HG03575 (cell line): ENCODE measurements at regions not wholly inside any gene's neighbourhood (a gene's known extent, or its start where the extent isn't known, plus 50 kb on each side); places are given as distances from the start of the nearest gene placed in this dataset.
"Not testable (repeated sequence)": the region's sequence is repeated elsewhere in the genome, so short reads cannot be mapped to it uniquely, and the experiment has no call there.

ENCODE experiments used
- ATAC-seq: cut with Tn5 transposase; IDR thresholded peaks from one replicate; pipeline ENCODE4 v1.9.1; 2021; ENCODE audit not compliant: unreplicated experiment, insufficient number of reproducible peaks, low FRiP score; ENCODE audit errors: extremely low read depth

GRCh38 chr7:15831606-15832005 is 145.1 kb upstream of the MEOX2 start:
- ATAC-seq: no peak

- no peak for ATAC-seq
Observed at GRCh38 chr7:15829691-15830090, 143.2 kb upstream of the MEOX2 start.

GRCh38 chr7:15828881-15829280 is 142.4 kb upstream of the MEOX2 start:
- ATAC-seq: no peak

- ATAC-seq: no peak
Observed at GRCh38 chr7:15821484-15822427, 135.3 kb upstream of the MEOX2 start.

GRCh38 chr7:15820319-15820718 is 133.8 kb upstream of the MEOX2 start:
- no peak for ATAC-seq

- ATAC-seq: no peak
Observed at GRCh38 chr7:15816835-15817426, 130.4 kb upstream of the MEOX2 start.

GRCh38 chr7:15813448-15813847 is 127.0 kb upstream of the MEOX2 start:
- no peak for ATAC-seq

- ATAC-seq: not testable (repeated sequence)
Observed at GRCh38 chr7:15810383-15810782, 123.9 kb upstream of the MEOX2 start.

- ATAC-seq: not testable (repeated sequence)
Observed at GRCh38 chr7:15809936-15810335, 123.5 kb upstream of the MEOX2 start.

- no peak for ATAC-seq
Observed at GRCh38 chr7:15805891-15806290, 119.4 kb upstream of the MEOX2 start.

- no peak for ATAC-seq
Observed at GRCh38 chr7:15802425-15802824, 115.9 kb upstream of the MEOX2 start.

- ATAC-seq: no peak
Observed at GRCh38 chr7:15801551-15801950, 115.1 kb upstream of the MEOX2 start.

GRCh38 chr7:15801041-15801440 is 114.6 kb upstream of the MEOX2 start:
- no peak for ATAC-seq

GRCh38 chr7:15798081-15798480 is 111.6 kb upstream of the MEOX2 start:
- no peak for ATAC-seq

- ATAC-seq: no peak
Observed at GRCh38 chr7:15795393-15795792, 108.9 kb upstream of the MEOX2 start.

GRCh38 chr7:15794801-15795200 is 108.3 kb upstream of the MEOX2 start:
- ATAC-seq: no peak

GRCh38 chr7:15784694-15785030 is 98.2 kb upstream of the MEOX2 start:
- ATAC-seq: no peak

- no peak for ATAC-seq
Observed at GRCh38 chr7:15783987-15784693, 97.7 kb upstream of the MEOX2 start.

GRCh38 chr7:15782656-15783055 is 96.2 kb upstream of the MEOX2 start:
- ATAC-seq: no peak

- no peak for ATAC-seq
Observed at GRCh38 chr7:15781944-15782343, 95.5 kb upstream of the MEOX2 start.
